Endodermal cell (in vitro differentiated cells): ENCODE measurements at regions not wholly inside any gene's neighbourhood (a gene's known extent, or its start where the extent isn't known, plus 50 kb on each side); places are given as distances from the start of the nearest gene placed in this dataset.

Source experiments
- DNase-seq: peaks from one replicate; pipeline ENCODE4 v3.0.0-alpha.2; 2017
- H3K27ac ChIP-seq: 2 replicates; pipeline ENCODE4 v1.5.1; 2013; ENCODE audit warnings: mild to moderate bottlenecking, low read depth, low read length, moderate library complexity
- H3K27me3 ChIP-seq: 2 replicates; pipeline ENCODE4 v1.6.1; 2013; ENCODE audit warnings: mild to moderate bottlenecking, low read length, moderate library complexity; ENCODE audit not compliant: insufficient read depth, control insufficient read depth, poor library complexity, severe bottlenecking
- H3K36me3 ChIP-seq: 2 replicates; pipeline ENCODE4 v1.7.0; 2013; ENCODE audit warnings: mild to moderate bottlenecking, low read length, moderate library complexity; ENCODE audit not compliant: control insufficient read depth, insufficient read depth
- H3K4me1 ChIP-seq: one replicate; pipeline ENCODE4 v1.7.0; 2013; ENCODE audit warnings: low read length; ENCODE audit not compliant: control insufficient read depth, insufficient read depth
- H3K4me3 ChIP-seq: 2 replicates; pipeline ENCODE4 v1.5.1; 2013; ENCODE audit warnings: mild to moderate bottlenecking, low read length, moderate library complexity
- H3K9ac ChIP-seq: 2 replicates; pipeline ENCODE4 v1.6.1; 2013; ENCODE audit warnings: mild to moderate bottlenecking, low read length, moderate library complexity; ENCODE audit not compliant: poor library complexity, severe bottlenecking; ENCODE audit errors: extremely low read depth
- H3K9me3 ChIP-seq: 2 replicates; pipeline ENCODE4 v1.6.1; 2013; ENCODE audit warnings: mild to moderate bottlenecking, low read length, moderate library complexity; ENCODE audit not compliant: control insufficient read depth
- H3K27ac Mint-ChIP-seq: 2 replicates; pipeline ENCODE4 v1.8.0; 2020; ENCODE audit warnings: mixed read lengths
- H3K27me3 Mint-ChIP-seq: 2 replicates; pipeline ENCODE4 v1.8.0; 2021; ENCODE audit warnings: mild to moderate bottlenecking, mixed read lengths; ENCODE audit not compliant: insufficient read depth
- H3K36me3 Mint-ChIP-seq: 2 replicates; pipeline ENCODE4 v1.8.0; 2020; ENCODE audit warnings: low read depth, mixed read lengths
- H3K4me1 Mint-ChIP-seq: 2 replicates; pipeline ENCODE4 v1.8.0; 2020; ENCODE audit warnings: mixed read lengths
- H3K4me3 Mint-ChIP-seq: 2 replicates; pipeline ENCODE4 v1.8.0; 2020; ENCODE audit warnings: mild to moderate bottlenecking, moderate library complexity, mixed read lengths
- H3K9me3 Mint-ChIP-seq: 2 replicates; pipeline ENCODE4 v1.8.0; 2020; ENCODE audit warnings: mild to moderate bottlenecking, mixed read lengths
- CTCF ChIP-seq: fragments of 200-600 bp; sonication (generic); conservative IDR thresholded peaks from 2 replicates; pipeline ENCODE4 v1.5.0; 2021; ENCODE audit warnings: antibody characterized with exemption, mild to moderate bottlenecking
- WGBS, 2 experiments: methylation state at CpG; one replicate each; pipeline versions ENCODE4 v1.1.5 to v1.1.7; 2013; ENCODE audit warnings: missing lambda C conversion rate in 2 of 2, mixed read lengths in 1 of 2; ENCODE audit not compliant: insufficient coverage in 1 of 2, insufficient read length in 1 of 2; 5-methylcytosine and 5-hydroxymethylcytosine counted together

GRCh38 chr17:79356839-79357447 is 253.9 kb downstream of the RBFOX3 start:
- Mint-ChIP-seq H3K27ac (no peak overlapping the region), H3K4me3 (no peak overlapping the region), H3K27me3 (no peaks in the 10 kb centered on the region), H3K9me3 (no peaks in the 10 kb centered on the region), H3K36me3 (no peaks in the 10 kb centered on the region), H3K4me1 (no peaks in the 10 kb centered on the region)
- H3K27ac ChIP-seq: no peak overlapping the region
- no peak overlapping the region for H3K9ac ChIP-seq
- no peaks in the 10 kb centered on the region for H3K27me3 ChIP-seq
- WGBS, 2 experiments: 76 to 86% methylated on average over 9 to 16 of the region's 16 CpGs
- H3K4me1 ChIP-seq: no peaks in the 10 kb centered on the region
- no peaks in the 10 kb centered on the region for H3K9me3 ChIP-seq
- H3K4me3 ChIP-seq: no peak overlapping the region
- H3K36me3 ChIP-seq: no peaks in the 10 kb centered on the region
- no peak for DNase-seq
- TF ChIP-seq CTCF: no peak

GRCh38 chr17:79355165-79355564 is 255.7 kb downstream of the RBFOX3 start:
- no peaks in the 10 kb centered on the region for H3K4me1 ChIP-seq
- no peaks in the 10 kb centered on the region for H3K36me3 Mint-ChIP-seq
- H3K4me3 Mint-ChIP-seq: no peak overlapping the region
- H3K9me3 Mint-ChIP-seq: no peaks in the 10 kb centered on the region
- H3K36me3 ChIP-seq: no peaks in the 10 kb centered on the region
- no peaks in the 10 kb centered on the region for H3K4me1 Mint-ChIP-seq
- no peaks in the 10 kb centered on the region for H3K9me3 ChIP-seq
- no peak for DNase-seq
- H3K9ac ChIP-seq: no peak overlapping the region
- H3K4me3 ChIP-seq: no peak overlapping the region
- no peak overlapping the region for H3K27ac ChIP-seq
- peaks cover 2% of the 10 kb centered on the region for H3K27me3 Mint-ChIP-seq
- no peak overlapping the region for H3K27ac Mint-ChIP-seq
- 82 to 95% methylated on average over 10 to 12 of the region's 12 CpGs for WGBS, 2 experiments
- no peaks in the 10 kb centered on the region for H3K27me3 ChIP-seq
- TF ChIP-seq CTCF: no peak

GRCh38 chr17:79354173-79354820 is 256.6 kb downstream of the RBFOX3 start:
- Histone ChIP-seq H3K4me1 (no peaks in the 10 kb centered on the region), H3K27ac (no peak overlapping the region), H3K9me3 (no peaks in the 10 kb centered on the region), H3K4me3 (no peak overlapping the region), H3K36me3 (no peaks in the 10 kb centered on the region), H3K27me3 (no peaks in the 10 kb centered on the region), H3K9ac (no peak overlapping the region)
- no peak for TF ChIP-seq CTCF
- DNase-seq: no peak
- Mint-ChIP-seq H3K4me3 (no peak overlapping the region), H3K27me3 (peaks cover 2% of the 10 kb centered on the region), H3K27ac (no peak overlapping the region), H3K36me3 (no peaks in the 10 kb centered on the region), H3K9me3 (no peaks in the 10 kb centered on the region), H3K4me1 (no peaks in the 10 kb centered on the region)
- 85 to 88% methylated on average over 5 to 15 of the region's 15 CpGs for WGBS, 2 experiments
